GM08714 (cell line): ENCODE measurements at regions not wholly inside any gene's neighbourhood (a gene's known extent, or its start where the extent isn't known, plus 50 kb on each side); places are given as distances from the start of the nearest gene placed in this dataset.

ENCODE experiments used
- H3K4me3 ChIP-seq: fragments of 200-500 bp; sonication (Bioruptor generic); 2 replicates; pipeline ENCODE4 v1.5.1; 2014; ENCODE audit warnings: mild to moderate bottlenecking, low read length, inconsistent platforms
- ZNF274 ChIP-seq: IDR thresholded peaks from 2 replicates; pipeline ENCODE4 v1.6.1; 2012; ENCODE audit warnings: mild to moderate bottlenecking, low read depth, low read length

DNA sequence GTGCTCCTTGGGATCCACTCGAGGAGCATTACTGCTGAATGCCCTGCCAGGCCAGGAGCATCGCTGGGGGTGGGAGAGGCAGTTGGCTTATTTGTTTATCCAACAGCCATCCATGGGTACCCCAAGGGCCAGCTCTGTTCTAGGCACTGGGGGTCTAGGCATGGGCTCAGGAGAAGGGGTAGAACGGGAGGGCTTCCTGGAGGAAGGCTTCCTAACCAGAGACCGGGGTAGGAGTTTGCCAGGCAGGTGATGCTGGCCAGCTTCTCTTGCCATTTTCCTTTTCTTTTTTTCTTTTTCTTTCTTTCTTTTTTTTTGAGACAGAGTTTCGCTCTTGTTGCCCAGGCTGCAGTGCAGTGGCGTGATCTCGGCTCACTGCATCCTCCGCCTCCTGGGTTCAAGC lies 241.0 kb downstream of the SEC14L1 start:
- H3K4me3 ChIP-seq, result no peak overlapping the region
- no peak for TF ChIP-seq ZNF274

GRCh38 chr17:77382356-77382911 lies 241.7 kb downstream of the SEC14L1 start:
- TF ChIP-seq ZNF274, result no peak
- no peak overlapping the region for H3K4me3 ChIP-seq

- TF ChIP-seq ZNF274, result no peak
- H3K4me3 ChIP-seq, result no peak overlapping the region
These were observed 242.3 kb downstream of the SEC14L1 start for GRCh38 chr17:77382966-77383612.

GRCh38 chr17:77383613-77384608 lies 243.1 kb downstream of the SEC14L1 start:
- no peak overlapping the region for H3K4me3 ChIP-seq
- TF ChIP-seq ZNF274, result no peak

GRCh38 chr17:77385750-77386501 lies 245.2 kb downstream of the SEC14L1 start:
- TF ChIP-seq ZNF274, result no peak
- no peak overlapping the region for H3K4me3 ChIP-seq

DNA sequence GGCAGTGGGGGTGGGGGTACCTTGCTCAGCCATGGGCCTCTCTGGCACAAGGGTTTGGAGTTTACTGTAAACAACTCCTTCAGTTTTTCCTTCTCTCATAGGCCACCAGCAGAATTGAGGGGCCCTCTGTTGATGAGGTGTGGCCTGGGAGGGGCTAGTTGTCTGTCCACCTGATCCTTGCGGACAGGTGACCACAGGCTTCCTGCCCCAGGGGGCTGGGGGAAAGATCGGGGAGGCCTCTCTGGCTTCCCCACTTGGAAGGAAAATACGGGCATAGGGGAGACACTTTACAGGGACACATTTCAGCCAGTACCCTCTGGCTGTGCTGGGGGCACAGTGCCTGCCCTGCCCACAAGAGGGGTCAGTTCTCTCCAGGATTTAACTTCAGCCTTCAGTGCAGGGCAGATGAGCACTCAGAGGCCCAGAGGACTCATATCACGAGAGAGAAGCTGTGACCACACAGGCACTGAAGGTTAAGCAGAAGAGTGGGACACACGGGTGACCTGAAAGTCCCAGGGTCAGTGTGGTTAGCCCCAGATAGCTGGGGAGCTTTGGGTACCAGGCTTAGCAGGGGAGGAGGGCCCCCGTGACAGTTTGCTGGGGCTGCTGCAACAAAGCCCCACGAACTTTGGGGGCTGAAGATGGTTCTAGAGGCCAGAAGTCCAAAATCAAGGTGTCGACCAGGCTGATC lies 245.9 kb downstream of the SEC14L1 start:
- H3K4me3 ChIP-seq, result no peak overlapping the region

DNA sequence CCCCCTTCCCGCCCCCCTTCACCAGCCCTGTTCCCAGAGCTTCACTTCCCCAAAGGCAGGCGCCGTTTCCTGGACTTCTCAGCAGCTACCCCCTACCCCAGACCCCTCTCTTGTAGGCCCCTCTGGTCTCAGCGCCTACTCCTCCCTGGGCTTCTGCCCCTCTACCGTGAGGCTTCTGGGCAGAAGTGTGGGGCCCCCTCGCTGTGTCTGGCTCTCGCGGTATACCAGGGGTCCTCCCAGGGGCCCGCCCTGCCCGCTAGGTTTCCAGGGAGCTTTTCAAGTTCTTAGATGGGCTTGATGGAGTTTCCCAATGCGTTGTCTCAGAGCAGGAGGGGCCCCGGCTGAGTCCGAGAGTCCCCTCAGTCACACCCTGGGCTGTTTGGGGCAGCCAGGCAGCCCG lies 247.1 kb downstream of the SEC14L1 start:
- TF ChIP-seq ZNF274, result no peak
- no peak overlapping the region for H3K4me3 ChIP-seq

More for the DNA sequence above, 245.9 kb downstream of the SEC14L1 start:
- TF ChIP-seq ZNF274, result no peak

GRCh38 chr17:77388384-77389306 lies 247.9 kb downstream of the SEC14L1 start:
- H3K4me3 ChIP-seq, result no peak overlapping the region; the same call in 1 of the 2 replicates

GRCh38 chr17:77390870-77391269 lies 250.1 kb downstream of the SEC14L1 start:
- no peak overlapping the region for H3K4me3 ChIP-seq
- no peak for TF ChIP-seq ZNF274

More at GRCh38 chr17:77388384-77389306, 247.9 kb downstream of the SEC14L1 start:
- no peak for TF ChIP-seq ZNF274

GRCh38 chr17:77391668-77392375 lies 251.1 kb downstream of the SEC14L1 start:
- no peak overlapping the region for H3K4me3 ChIP-seq

DNA sequence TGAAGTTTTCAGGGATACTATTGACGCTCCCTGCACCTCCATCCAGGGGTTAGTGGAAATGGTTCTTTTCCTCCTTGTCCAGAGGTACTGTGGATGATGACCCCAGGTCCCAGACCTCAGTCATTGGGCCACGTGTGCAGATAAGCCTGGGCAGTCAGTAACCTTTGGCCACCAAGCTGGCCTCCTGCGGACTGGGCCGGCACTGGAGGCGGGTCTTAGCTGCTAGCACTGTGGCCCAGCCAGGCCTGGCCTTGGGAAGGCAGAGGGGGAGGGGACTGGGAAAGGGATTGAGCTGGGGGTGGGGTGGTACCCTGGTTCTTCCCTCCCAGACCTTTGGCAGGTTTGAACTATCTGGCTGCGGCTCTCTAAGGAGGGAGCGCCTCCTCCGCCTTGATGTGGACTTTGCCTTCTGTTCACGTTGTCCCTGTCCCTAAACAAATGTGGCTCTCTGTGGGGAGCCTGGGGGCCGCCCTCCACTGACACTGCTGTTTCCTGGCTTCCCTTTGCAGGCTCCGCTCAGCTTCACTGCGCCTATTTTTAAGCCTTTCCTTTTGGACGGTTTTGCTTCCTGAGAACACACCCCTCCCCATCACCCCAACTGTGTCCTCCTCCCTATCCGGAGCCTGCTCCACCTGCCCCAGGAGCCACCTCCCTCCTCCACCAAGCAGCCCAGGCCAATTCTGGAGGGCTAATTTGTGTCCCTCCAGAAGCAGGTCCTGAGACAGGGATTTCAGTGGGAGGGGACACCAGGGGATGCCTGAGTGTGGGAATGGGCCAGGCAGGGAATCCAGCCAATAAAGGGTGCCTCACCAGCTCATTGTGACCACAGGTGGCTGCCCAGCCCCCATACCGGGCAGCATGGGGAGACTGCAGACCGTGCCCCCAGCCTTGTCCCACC lies 251.9 kb downstream of the SEC14L1 start:
- no peak for TF ChIP-seq ZNF274
- no peak overlapping the region for H3K4me3 ChIP-seq

More at GRCh38 chr17:77391668-77392375, 251.1 kb downstream of the SEC14L1 start:
- TF ChIP-seq ZNF274, result no peak

GRCh38 chr17:77393274-77393600 lies 252.5 kb downstream of the SEC14L1 start:
- no peak for TF ChIP-seq ZNF274
- H3K4me3 ChIP-seq, result no peak overlapping the region
